ENCODE measurements at regions not wholly inside any gene's neighbourhood (a gene's known extent, or its start where the extent isn't known, plus 50 kb on each side); places are given as distances from the start of the nearest gene placed in this dataset.

DNA sequence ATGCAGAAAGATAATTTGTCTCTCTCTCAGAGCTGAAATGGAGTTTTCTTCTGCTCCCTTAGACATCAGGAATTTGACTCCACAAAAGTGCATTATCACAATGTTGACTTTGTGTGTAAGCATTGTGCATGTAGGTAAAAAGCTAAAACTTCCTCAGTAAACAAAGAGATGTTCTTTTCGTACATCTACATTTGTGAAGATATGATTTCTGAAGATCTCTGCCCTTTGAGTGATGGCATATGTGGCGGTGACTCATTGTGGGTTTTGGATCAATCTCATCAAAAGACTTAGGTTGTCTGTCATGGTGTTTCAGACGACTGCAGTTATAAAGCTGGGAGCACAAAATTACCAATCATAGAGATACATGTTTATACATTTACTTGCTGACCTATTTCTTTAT is 411.4 kb upstream of the LMO3 start:
- TF ChIP-seq POLR2A (IDR thresholded peaks at IDR 0.05) (no peak), CTCF (IDR thresholded peaks at IDR 0.05) (no peak)

Data from uterus (tissue), 2 donors.